GM21737 (cell line): ENCODE measurements at regions not wholly inside any gene's neighbourhood (a gene's known extent, or its start where the extent isn't known, plus 50 kb on each side); places are given as distances from the start of the nearest gene placed in this dataset.

ENCODE experiments used
- ATAC-seq: cut with Tn5 transposase; IDR thresholded peaks from one replicate; pipeline ENCODE4 v1.9.1; 2021; ENCODE audit warnings: mild to moderate bottlenecking, moderate library complexity; ENCODE audit not compliant: unreplicated experiment

DNA sequence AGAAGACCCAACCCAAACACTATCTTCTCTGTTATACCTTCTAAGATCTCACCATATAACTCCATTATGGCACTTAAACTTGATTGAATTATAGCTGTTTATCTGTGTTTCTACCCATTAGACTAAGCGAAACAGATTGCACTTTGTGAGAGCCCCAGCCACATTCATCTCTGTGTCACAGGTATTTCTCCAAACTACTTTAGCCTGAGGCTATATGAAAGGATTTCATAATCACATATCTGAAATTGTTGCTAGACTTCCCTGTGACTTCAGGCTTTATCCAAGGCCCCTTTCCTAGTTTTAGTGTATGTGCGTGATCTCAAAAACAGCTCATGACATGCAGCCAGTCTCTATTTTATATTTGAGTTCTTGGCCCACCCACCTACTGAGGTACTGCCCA, 745.0 kb upstream of the ACVR2A start:
- ATAC-seq, result no peak

- no peak for ATAC-seq
Observed at GRCh38 chr2:147098940-147099339, 745.9 kb upstream of the ACVR2A start.

- ATAC-seq, result no peak
Observed at GRCh38 chr2:147097747-147098146, 747.1 kb upstream of the ACVR2A start.

- ATAC-seq, result no peak
Observed at GRCh38 chr2:147096671-147097070, 748.2 kb upstream of the ACVR2A start.

- ATAC-seq, result no peak
Observed at GRCh38 chr2:147095376-147095775, 749.5 kb upstream of the ACVR2A start.

GRCh38 chr2:147094077-147094476, 750.8 kb upstream of the ACVR2A start:
- ATAC-seq, result no peak

- no peak for ATAC-seq
Observed at GRCh38 chr2:147092266-147092665, 752.6 kb upstream of the ACVR2A start.

DNA sequence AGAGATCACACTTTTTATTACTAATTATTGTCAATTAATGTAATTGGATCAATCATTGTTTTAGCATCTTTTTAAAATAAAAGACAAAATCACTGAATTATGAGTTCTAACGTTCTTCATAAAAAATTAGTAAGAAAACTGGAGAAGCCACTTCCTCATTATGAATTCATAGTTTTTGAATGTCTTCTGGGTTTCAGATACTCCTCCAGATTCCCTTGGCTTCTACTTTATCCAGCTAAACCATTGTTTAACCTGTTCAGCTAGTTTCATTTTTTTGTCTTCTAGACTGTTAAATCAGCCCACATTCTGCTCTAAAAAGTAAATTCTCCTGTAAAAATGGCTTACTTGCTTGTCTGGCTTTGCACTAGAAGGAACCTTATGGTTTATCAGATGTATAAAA, 753.4 kb upstream of the ACVR2A start:
- ATAC-seq, result no peak

DNA sequence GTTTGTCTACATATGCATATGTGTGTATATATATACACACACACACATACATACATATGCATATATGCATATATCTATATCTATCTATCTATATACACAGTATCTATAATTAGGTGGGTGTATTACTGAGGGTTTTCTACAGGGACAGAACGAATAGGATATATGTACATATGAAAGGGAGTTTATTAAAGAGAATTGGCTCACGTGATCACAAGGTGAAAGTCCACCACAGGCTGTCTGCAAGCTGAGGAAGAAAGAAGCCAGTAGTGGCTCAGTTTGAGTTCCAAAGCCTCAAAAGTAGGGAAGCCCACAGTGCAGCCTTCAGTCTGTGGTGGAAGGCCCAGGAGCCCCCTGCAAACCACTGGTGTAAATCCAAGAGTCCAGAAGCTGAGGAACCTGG, 756.0 kb upstream of the ACVR2A start:
- no peak for ATAC-seq

GRCh38 chr2:147086715-147087114, 758.1 kb upstream of the ACVR2A start:
- no peak for ATAC-seq

GRCh38 chr2:147083664-147084063, 761.2 kb upstream of the ACVR2A start:
- no peak for ATAC-seq

GRCh38 chr2:147082850-147083522, 761.8 kb upstream of the ACVR2A start:
- peak; percentile 77 for ATAC-seq

DNA sequence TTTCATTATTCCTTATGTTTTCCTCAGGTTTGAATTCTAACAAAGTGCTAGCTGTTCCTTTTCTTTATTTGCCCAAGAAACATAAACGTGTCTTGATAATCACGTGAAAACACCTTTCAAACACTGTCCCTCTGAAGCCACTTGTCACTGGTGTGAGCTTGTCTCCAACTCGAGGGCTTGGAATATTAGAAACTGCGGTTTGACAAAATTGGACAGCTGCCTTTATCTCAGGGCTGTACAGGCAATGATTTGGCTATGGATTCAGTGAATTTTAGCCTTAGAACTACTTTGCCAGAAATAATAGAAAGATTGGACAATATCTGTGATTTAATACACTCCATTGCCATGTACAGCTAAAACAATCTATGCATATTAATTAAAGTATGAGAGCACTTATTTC, 763.0 kb upstream of the ACVR2A start:
- no peak for ATAC-seq

DNA sequence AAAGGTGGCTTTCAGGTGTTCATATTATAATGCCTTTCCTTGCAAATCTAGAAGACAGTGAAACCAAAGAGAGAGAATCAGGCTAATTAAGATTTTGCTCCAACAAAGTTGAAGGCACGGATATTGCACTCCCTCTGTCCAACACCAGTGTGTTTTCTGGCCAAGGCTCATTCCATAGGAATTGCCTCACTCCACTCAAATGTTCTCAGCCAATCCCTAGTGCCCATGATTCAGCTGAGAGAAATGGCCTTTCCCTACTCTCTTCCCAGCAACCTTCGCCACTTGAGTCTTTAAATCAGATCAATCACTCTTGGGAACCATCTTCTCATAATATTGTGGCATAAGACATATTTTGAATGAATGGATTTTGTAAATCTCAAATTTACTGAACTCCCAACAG, 768.2 kb upstream of the ACVR2A start:
- ATAC-seq, result no peak

- no peak for ATAC-seq
Observed at GRCh38 chr2:147068071-147068470, 776.8 kb upstream of the ACVR2A start.

DNA sequence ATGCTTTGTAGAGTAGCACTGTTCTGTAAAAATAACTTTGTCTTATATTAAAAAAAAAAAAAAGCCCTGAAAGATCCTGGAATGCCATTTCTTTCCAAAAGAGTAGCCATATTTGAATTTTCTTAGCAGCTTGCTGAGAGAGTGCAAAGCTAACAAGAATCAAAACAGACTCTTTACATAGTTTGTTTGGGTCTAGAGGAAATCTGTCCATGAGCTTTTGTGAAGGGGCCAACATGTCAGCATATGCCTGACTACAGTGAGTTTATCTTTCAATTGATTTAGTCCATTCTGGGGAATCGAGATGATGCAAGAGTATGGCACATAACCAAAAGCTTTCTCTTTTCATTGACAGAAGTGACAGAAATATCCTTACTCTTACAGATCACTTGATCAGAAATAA, 777.7 kb upstream of the ACVR2A start:
- no peak for ATAC-seq

DNA sequence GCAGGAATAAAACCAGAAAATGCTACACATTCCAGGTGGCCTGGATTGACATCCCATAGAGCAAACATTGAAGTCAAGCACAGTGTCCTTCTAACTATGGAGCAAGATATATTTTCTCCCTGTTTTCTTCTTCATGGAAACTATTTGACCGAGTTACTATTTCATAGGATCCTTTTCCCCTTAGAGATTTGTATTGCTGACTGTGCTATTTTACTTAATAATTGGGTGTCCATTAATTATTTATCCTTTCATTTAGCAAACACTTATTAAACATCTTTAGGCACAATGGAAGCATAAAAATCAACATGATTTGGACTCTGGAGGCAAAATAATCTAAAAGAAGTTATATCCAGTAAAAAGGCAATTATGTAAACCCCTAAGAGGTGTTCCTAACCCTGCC, 782.8 kb upstream of the ACVR2A start:
- no peak for ATAC-seq

DNA sequence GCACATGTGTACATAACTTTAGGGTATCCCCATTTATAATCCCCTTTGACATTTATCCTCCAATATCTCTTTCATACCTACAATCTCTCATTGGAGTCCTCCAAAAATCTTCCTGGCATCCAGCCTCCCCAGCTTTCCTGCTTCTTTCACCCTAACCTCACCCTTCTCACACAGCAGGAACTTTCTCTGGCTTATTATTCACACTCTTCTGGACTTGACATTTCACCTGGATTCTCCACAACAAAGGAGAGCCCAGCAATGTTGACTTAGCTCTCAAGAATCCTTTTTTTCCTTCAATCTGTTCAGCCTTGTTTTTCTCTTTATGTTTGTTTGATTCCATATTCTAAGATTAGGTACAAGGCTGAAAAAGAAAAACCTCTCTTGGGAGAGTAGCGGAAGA, 783.6 kb upstream of the ACVR2A start:
- ATAC-seq, result no peak

DNA sequence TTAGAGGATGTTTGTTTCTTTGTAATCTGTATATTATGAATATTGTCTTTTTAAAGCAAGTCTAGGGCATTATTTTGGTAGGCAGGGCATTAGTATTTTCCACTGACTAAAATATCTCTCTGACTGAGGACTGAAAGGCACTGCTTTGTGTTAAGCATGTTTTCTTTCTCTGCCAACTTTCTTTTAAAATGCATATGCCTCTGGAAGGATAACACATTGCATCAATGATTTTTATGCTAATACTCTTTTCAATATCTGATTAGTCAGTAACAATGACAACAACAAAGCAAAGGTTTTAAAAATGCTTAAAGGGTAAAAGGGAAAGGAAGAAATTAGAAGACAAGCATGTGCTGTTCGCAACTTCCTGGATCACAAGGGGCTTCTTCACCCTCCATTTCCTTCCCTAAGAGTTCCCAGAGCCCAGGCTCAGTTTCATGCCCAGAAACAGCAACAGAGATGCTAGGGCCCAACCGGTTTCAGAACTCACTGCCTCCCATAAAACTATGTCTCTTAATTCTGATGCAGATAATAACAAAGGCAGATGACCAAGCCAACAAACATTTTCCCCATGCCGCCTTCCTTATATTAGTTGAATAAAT, 786.8 kb upstream of the ACVR2A start:
- ATAC-seq, result no peak

- no peak for ATAC-seq
Observed at GRCh38 chr2:147051814-147052213, 793.0 kb upstream of the ACVR2A start.

GRCh38 chr2:147051248-147051647, 793.6 kb upstream of the ACVR2A start:
- ATAC-seq, result no peak

DNA sequence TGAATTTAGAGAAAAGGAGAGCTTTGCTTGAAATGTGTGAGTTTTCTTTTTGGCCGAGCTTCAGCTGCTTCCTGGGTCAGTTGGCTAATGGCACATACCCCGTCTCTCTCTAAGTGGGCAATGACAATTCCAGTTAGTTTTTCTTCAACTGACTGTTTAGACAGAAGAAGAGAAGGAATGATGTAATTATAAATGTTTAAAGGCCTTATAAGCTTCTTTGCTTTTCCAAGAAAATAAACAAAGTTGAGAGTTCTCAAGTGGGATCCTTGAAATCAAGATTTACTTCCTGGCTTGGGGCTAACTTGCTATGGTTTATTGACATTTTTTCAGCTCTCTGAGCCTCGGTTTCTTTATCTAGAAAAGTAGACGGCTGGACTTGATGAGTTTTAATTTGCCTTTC, 794.9 kb upstream of the ACVR2A start:
- ATAC-seq, result no peak

- ATAC-seq, result no peak
Observed at GRCh38 chr2:147046473-147046872, 798.4 kb upstream of the ACVR2A start.
